ENCODE measurements at regions not wholly inside any gene's neighbourhood (a gene's known extent, or its start where the extent isn't known, plus 50 kb on each side); places are given as distances from the start of the nearest gene placed in this dataset.
A peak's percentile ranks its signal among the peaks of the same experiment; 100 is the strongest.

DNA sequence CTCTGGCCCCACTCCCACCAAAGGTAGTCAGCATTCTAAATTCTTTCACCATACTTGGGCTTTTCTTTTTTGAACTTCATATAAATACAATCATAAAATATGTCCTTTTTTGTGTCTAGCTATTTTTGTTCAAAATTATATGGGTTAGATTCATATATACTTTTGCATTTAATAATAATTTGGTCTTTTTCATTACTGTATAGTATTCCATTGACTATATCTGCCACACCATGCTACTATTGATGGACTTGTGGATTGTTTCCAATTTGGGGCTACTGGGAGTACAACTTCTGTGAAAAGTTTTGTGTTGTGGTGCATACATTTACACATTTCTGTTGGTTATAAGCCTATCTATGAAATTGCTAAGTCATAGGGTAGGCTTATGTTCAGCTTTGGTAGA is 85.7 kb downstream of the GLUL start:
- Histone ChIP-seq H3K4me1 (ENCODE audit: control insufficient read depth, insufficient read depth, low read length) (no peaks in the 10 kb centered on the region), H3K4me3 (ENCODE audit: low read depth, low read length) (no peak overlapping the region), H3K9me3 (ENCODE audit: control insufficient read depth, insufficient read depth, low read depth, low read length) (no peaks in the 10 kb centered on the region), H3K36me3 (ENCODE audit: control insufficient read depth in 2 of 2, insufficient read depth in 1 of 2, low read length in 2 of 2) (no peaks in the 10 kb centered on the region), H3K27ac (ENCODE audit: extremely low read depth, low read depth, low read length) (no peak overlapping the region)
- ChIA-PET POLR2A (no interaction called here), CTCF (interaction anchor here (0.6 to 0.7 kb wide), 4 partner anchors 57 to 187 kb away, joined by 3 to 4 read pairs (median 3); no protein-coding TSS in a partner anchor)
- TF ChIP-seq, protein P1, sequence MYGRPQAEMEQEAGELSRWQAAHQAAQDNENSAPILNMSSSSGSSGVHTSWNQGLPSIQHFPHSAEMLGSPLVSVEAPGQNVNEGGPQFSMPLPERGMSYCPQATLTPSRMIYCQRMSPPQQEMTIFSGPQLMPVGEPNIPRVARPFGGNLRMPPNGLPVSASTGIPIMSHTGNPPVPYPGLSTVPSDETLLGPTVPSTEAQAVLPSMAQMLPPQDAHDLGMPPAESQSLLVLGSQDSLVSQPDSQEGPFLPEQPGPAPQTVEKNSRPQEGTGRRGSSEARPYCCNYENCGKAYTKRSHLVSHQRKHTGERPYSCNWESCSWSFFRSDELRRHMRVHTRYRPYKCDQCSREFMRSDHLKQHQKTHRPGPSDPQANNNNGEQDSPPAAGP (tag by site-specific recombination; IDR thresholded peaks at IDR 0.05), result no peak
- TF ChIP-seq ZNF211 (tag by site-specific recombination; IDR thresholded peaks at IDR 0.05; ENCODE audit: low read depth) (no peak), ZFP69B (tag by site-specific recombination; IDR thresholded peaks at IDR 0.05) (no peak), KLF9 (tag by site-specific recombination; IDR thresholded peaks at IDR 0.05; ENCODE audit: low read depth) (no peak), ZNF792 (tag by site-specific recombination; IDR thresholded peaks at IDR 0.05) (no peak), ZNF146 (tag by site-specific recombination; IDR thresholded peaks at IDR 0.05) (peak; percentile 65), ZNF837 (tag by site-specific recombination; IDR thresholded peaks at IDR 0.05) (no peak), MEIS1 (CRISPR knock-in tag; IDR thresholded peaks at IDR 0.05; ENCODE audit: borderline replicate concordance) (no peak)
- TF ChIP-seq, protein P2, sequence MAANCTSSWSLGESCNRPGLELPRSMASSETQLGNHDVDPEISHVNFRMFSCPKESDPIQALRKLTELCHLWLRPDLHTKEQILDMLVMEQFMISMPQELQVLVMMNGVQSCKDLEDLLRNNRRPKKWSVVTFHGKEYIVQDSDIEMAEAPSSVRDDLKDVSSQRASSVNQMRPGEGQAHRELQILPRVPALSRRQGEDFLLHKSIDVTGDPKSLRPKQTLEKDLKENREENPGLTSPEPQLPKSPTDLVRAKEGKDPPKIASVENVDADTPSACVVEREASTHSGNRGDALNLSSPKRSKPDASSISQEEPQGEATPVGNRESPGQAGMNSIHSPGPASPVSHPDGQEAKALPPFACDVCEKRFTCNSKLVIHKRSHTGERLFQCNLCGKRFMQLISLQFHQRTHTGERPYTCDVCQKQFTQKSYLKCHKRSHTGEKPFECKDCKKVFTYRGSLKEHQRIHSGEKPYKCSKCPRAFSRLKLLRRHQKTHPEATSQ (tag by site-specific recombination; IDR thresholded peaks at IDR 0.05), result no peak
- TF ChIP-seq, protein P3, sequence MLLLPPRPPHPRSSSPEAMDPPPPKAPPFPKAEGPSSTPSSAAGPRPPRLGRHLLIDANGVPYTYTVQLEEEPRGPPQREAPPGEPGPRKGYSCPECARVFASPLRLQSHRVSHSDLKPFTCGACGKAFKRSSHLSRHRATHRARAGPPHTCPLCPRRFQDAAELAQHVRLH (tag by site-specific recombination; IDR thresholded peaks at IDR 0.05), result 0 out of 2 replicates have a peak, but pooled peaks have one; percentile 53

DNA sequence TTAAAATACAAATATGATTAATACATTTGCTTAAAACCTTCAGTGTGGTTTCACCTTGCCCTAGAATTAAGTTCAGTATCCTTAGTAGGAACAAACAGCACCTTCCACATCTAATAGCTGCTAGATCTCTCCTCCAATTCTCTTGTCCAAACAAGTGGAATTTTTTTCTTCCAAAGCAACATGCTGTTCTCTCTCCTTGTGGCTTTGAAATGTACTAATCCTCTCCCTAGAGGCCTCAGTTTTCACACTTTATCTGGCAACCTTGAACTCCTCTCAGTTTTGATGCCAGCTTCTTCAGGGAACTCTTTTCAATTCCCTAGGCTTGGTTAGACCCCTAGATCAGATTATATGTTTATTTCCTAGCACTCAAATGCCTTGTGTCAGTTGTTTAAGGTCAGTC is 87.0 kb downstream of the GLUL start:
- H3K4me1 ChIP-seq (ENCODE audit: control insufficient read depth, insufficient read depth, low read length), result no peaks in the 10 kb centered on the region
- H3K9me3 ChIP-seq (ENCODE audit: control insufficient read depth, insufficient read depth, low read depth, low read length), result no peaks in the 10 kb centered on the region
- H3K36me3 ChIP-seq (ENCODE audit: control insufficient read depth in 2 of 2, insufficient read depth in 1 of 2, low read length in 2 of 2), result no peaks in the 10 kb centered on the region
- POLR2A ChIA-PET, result no interaction called here
- no peak overlapping the region for H3K27ac ChIP-seq (ENCODE audit: extremely low read depth, low read depth, low read length)
- CTCF ChIA-PET, result interaction anchor here (0.8 to 1.1 kb wide), 3 partner anchors 91 to 235 kb away, joined by 3 to 6 read pairs (median 3); no protein-coding TSS in a partner anchor
- no peak overlapping the region for H3K4me3 ChIP-seq (ENCODE audit: low read depth, low read length)
- TF ChIP-seq, protein P4, sequence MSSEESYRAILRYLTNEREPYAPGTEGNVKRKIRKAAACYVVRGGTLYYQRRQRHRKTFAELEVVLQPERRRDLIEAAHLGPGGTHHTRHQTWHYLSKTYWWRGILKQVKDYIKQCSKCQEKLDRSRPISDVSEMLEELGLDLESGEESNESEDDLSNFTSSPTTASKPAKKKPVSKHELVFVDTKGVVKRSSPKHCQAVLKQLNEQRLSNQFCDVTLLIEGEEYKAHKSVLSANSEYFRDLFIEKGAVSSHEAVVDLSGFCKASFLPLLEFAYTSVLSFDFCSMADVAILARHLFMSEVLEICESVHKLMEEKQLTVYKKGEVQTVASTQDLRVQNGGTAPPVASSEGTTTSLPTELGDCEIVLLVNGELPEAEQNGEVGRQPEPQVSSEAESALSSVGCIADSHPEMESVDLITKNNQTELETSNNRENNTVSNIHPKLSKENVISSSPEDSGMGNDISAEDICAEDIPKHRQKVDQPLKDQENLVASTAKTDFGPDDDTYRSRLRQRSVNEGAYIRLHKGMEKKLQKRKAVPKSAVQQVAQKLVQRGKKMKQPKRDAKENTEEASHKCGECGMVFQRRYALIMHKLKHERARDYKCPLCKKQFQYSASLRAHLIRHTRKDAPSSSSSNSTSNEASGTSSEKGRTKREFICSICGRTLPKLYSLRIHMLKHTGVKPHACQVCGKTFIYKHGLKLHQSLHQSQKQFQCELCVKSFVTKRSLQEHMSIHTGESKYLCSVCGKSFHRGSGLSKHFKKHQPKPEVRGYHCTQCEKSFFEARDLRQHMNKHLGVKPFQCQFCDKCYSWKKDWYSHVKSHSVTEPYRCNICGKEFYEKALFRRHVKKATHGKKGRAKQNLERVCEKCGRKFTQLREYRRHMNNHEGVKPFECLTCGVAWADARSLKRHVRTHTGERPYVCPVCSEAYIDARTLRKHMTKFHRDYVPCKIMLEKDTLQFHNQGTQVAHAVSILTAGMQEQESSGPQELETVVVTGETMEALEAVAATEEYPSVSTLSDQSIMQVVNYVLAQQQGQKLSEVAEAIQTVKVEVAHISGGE (tag by site-specific recombination; conservative IDR thresholded peaks at IDR 0.05; ENCODE audit: low read depth), result no peak
- TF ChIP-seq, protein P5, sequence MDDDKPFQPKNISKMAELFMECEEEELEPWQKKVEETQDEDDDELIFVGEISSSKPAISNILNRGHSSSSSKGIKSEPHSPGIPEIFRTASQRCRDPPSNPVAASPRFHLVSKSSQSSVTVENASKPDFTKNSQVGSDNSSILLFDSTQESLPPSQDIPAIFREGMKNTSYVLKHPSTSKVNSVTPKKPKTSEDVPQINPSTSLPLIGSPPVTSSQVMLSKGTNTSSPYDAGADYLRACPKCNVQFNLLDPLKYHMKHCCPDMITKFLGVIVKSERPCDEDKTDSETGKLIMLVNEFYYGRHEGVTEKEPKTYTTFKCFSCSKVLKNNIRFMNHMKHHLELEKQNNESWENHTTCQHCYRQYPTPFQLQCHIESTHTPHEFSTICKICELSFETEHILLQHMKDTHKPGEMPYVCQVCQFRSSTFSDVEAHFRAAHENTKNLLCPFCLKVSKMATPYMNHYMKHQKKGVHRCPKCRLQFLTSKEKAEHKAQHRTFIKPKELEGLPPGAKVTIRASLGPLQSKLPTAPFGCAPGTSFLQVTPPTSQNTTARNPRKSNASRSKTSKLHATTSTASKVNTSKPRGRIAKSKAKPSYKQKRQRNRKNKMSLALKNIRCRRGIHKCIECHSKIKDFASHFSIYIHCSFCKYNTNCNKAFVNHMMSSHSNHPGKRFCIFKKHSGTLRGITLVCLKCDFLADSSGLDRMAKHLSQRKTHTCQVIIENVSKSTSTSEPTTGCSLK (tag by site-specific recombination; IDR thresholded peaks at IDR 0.05), result no peak
- no peak for TF ChIP-seq OVOL3 (tag by site-specific recombination; IDR thresholded peaks at IDR 0.05)
- no peak for TF ChIP-seq KLF10 (tag by site-specific recombination; IDR thresholded peaks at IDR 0.05)
- TF ChIP-seq ZNF175 (tag by site-specific recombination; IDR thresholded peaks at IDR 0.05), result no peak
- TF ChIP-seq, protein P6, sequence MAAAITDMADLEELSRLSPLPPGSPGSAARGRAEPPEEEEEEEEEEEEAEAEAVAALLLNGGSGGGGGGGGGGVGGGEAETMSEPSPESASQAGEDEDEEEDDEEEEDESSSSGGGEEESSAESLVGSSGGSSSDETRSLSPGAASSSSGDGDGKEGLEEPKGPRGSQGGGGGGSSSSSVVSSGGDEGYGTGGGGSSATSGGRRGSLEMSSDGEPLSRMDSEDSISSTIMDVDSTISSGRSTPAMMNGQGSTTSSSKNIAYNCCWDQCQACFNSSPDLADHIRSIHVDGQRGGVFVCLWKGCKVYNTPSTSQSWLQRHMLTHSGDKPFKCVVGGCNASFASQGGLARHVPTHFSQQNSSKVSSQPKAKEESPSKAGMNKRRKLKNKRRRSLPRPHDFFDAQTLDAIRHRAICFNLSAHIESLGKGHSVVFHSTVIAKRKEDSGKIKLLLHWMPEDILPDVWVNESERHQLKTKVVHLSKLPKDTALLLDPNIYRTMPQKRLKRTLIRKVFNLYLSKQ (tag by site-specific recombination; IDR thresholded peaks at IDR 0.05; ENCODE audit: borderline replicate concordance), result no peak
- TF ChIP-seq, protein P7, sequence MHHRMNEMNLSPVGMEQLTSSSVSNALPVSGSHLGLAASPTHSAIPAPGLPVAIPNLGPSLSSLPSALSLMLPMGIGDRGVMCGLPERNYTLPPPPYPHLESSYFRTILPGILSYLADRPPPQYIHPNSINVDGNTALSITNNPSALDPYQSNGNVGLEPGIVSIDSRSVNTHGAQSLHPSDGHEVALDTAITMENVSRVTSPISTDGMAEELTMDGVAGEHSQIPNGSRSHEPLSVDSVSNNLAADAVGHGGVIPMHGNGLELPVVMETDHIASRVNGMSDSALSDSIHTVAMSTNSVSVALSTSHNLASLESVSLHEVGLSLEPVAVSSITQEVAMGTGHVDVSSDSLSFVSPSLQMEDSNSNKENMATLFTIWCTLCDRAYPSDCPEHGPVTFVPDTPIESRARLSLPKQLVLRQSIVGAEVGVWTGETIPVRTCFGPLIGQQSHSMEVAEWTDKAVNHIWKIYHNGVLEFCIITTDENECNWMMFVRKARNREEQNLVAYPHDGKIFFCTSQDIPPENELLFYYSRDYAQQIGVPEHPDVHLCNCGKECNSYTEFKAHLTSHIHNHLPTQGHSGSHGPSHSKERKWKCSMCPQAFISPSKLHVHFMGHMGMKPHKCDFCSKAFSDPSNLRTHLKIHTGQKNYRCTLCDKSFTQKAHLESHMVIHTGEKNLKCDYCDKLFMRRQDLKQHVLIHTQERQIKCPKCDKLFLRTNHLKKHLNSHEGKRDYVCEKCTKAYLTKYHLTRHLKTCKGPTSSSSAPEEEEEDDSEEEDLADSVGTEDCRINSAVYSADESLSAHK (tag by site-specific recombination; IDR thresholded peaks at IDR 0.05), result no peak

Measured in HEK293 (cell line).